IPS DF 4.7 (cell line): ENCODE measurements at regions not wholly inside any gene's neighbourhood (a gene's known extent, or its start where the extent isn't known, plus 50 kb on each side); places are given as distances from the start of the nearest gene placed in this dataset.
"Not testable (repeated sequence)": the region's sequence is repeated elsewhere in the genome, so short reads cannot be mapped to it uniquely, and the experiment has no call there.

ENCODE experiments used
- DNase-seq: peaks from one replicate; pipeline ENCODE4 v3.0.0-alpha.2; 2013; ENCODE audit warnings: low spot score; ENCODE audit errors: extremely low read depth

DNA sequence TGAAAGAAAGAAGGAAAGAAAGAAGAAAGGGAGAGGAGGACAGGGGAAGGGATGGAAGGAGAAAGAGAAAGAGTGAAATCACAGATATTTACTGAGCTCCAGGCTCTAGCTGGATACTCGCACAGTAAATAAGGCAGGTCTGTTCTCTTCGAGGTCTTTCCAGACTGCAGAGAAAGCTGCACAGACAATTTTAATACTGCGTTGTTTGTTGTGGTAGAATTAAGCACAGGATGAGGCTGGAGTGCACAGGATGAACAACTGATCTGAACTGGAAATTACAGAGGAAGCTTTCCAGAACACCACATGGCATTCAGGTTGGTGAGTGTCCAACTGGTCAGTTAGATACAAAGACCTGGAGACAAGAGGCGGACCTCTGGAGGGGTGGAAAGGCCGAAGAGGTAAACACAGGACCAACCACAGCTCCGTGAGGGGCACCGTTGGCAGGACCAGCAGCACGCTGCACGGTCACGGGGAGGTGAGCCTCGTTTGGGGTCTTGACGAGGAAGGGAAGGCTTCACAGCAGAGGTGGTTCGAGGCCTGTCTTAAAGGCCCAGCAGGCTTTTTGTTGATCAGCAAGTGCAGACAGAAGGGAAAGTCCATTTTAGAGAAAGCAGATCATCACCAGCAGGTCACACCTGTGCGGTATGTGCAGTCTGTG is 121.7 kb downstream of the ATP6V0E2 start:
- DNase-seq: not testable (repeated sequence)

DNA sequence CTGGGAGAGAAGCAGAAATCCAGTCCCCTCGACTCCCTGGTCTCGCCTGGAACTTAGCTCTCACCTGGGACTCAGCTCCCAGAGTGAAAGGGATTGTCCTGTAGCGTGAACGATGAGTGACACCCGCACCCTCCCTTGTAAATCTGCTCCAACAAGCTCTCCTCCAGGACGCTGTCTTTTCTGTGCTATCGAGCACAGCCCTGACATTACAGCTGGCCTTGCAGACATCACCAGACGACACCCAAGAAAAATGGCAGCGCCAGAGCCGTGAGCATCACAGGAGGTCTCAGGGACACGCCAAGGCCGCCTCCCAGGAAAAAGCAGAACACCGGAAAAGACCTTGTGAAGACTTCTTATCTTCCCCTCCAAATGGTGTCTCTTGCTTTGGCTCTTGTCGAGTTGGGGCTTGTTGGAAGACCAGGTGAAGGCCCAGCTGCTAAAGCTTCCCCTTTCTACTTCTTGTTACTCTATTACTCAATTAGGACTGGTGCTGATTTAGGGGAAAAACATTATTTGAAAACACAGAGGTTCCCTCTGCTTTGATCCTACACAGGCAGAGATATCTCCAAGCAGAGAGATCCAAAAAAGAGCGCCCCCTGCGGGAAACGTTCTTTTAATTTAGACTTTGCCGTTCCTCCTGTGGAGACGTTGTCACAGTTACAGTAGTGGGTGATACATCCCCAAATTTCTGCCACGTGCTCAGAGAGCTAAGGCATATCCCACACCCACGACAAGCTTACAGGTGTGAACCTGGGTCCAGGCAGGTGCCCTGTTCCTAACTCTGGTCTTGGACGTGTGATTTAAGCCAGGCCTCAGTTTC is 127.2 kb downstream of the ATP6V0E2 start:
- DNase-seq: not testable (repeated sequence)

DNA sequence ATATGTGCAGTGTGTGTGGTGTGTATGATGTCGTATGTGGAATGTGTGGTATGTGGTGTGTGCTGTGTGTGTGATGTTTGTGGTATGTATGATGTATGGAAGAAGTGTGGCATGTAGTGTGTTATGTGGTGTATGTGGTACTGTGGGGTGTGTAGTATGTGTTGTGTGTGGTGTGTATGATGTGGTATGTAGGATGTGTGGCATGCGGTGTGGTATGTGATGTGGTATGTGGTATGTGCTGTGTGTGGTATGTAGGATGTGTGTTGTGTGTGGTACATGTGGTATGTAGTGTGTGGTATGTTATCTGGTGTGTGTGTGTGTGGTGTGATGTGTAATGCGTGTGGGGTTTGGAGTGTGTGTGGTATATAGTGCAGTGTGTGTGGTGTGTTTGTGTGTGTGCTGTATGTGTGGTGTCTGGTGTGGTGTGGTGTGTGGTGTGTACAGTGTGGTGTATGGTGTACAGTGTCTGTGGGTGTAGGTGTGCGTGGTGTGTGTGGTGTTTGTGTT is 129.6 kb downstream of the ATP6V0E2 start:
- DNase-seq: no peak

DNA sequence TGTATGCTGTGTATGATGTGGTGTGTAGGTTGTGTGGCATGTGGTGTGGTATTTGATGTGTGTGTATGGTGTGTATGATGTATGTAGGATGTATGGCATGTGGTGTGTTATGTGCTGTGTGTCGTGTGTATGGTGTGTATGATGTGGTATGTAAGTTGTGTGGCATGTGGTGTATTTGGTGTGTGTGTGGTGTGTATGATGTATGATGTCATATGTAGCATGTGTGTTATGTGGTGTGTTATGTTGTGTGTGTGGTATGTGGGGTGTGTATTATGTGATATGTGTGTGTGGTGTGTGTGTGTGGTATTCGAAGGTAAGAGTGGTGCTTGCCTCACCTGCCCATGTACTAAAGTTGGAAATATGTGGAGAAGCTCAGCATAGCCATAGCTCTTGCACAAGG is 130.2 kb downstream of the ATP6V0E2 start:
- not testable (repeated sequence) for DNase-seq

DNA sequence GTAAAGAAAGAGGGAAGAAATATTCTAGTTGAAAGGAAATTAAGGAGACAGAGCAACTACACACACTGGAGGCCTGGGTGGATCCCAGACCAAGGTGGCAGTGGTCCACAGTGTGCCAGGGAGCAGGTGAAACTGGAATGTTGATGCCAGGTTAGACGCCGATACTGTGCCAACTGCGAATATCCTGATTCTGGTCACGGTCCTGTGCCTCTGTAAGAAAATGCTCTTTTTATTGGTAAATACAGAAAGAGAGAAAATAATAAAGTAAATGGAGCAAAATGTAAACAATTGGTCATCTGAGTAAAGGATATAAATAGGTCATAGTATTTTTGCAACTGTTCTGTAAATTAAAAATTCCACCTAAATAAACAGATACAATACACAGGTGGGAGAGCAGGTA is 131.1 kb downstream of the ATP6V0E2 start:
- DNase-seq: not testable (repeated sequence)

DNA sequence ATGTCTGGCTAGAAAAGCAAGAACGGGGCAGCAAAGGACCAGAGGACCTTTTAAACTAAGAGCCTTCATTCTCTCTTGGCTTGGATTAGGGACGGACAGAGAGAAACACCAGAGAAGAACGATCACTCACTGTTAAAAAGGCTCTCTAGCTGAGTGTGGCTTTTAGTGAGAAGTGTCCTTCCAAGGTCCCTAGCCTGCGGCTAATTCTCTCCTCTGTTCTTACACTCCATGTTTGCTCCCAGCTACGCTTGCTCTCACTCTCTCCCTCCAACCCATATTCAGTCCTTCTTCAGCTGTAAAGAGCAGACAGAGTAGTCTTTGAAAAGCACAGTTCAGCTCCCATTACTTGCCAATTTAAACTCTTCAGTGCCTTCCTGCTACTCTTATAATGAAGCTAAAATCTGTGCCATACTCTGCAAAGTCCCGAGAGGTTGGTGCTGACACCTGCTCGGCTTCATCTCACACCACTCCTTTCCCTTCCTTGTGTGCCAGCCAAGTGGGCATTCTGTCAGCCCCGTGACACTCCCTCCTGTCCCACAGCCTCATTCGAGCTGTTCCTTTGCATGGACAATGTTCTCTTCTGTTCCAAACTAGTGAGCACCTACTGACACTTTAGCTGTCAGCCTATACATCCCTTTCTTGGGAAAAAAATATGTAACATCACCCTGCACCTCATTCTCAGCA is 136.0 kb downstream of the ATP6V0E2 start:
- DNase-seq: not testable (repeated sequence)

DNA sequence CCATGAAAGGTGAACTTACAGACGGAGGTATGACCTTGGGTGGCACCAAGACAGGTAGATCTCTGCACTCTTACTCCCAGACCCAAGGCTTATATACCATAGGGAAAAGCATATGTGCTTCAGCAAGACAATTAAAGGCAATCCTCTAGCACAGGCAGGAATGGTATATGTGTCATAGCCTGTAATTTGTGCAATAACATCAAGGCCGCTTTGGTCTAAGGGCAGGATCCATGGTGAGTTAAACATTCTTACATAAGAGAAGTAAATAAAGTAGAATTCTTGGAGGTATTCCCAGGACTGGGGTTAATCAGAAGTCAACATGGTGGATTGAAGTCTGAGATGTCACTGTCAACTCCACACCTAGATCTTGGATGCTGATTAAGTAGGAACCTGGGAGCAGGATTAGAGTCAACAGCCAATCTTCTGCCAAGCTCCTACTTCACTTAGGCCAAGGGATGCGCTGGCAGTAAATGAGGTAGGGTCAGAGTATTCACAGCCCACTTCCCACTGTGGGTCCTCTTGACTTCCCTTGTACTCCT is 143.0 kb downstream of the ATP6V0E2 start:
- not testable (repeated sequence) for DNase-seq

DNA sequence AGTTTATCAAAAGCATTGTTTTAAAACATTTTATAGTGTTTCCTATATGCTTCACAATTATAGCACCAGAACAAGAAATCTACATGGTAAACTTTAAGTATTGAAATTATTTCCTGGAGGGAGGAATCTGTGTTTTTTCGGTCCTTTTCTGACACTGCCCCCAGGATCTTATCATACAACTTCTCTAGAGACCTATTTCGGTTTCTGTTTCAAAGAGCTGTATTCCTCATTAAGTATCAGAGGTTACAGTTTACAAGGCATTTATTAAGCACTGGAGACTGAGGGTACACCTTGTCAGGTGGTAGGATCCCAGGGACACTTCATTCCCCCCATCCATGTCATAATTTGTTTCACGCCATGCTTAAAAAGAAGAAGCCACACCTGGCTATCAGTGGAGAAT is 146.4 kb downstream of the ATP6V0E2 start:
- not testable (repeated sequence) for DNase-seq

DNA sequence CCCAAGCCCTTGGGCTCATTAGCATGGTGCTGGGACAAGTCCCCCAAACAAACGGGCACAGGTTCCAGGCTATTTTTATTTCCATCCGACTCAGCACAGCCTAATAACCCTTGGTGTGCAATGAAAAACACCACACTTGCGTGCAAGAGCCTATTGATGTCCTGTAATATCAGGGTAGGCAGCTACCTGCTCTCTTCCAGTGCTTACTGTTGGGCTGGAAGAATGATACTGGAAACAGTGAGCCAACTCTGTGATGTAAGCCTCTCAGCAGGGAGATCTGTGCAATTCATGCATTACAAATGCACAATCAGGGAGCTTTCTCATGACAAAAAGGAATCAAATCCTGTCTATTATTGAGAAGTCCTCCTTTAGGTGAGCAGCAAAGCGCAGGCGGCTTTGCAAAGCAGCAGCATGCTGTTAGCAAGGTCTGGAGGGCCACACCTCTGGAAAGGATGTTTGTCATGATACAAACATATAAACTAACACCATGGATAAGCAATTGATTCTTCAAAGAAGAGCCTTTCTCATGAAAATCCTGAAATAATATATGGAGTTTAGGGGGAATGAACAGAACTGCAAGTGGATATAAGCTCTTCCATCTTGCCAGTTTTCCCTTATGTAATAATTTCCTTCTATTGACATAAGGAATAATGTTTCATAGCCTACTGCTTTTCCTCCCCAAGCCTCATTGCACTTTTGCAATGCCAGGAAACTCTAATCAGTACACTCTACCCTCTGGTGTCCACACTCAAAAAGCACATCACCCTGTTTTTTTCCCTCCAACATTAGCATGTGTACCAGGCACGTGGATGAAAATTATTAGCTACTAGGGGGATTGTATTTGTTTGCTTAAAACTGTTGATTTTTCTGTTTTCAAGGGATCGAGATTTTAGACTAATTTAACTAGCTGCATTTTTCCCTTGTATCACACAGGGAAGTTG is 151.1 kb downstream of the ATP6V0E2 start:
- DNase-seq: not testable (repeated sequence)

DNA sequence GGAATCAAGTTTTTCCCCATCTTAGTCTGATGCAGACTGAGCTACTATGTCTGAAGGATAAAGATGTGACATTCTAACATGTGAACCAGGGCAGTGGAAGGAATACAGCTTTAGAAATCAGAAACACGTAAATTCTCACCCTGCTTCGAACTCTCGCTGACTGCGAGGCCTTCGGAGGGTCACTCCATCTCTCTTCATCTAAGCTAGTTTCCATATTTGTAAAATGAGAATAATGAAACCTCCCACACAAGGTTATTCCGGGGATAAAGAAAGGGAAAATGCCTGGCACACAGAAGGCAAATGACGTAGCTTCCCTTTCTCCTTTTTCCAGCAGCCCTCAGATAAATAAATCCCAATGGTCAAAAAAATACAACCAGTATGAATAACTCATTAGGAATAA is 152.0 kb downstream of the ATP6V0E2 start:
- not testable (repeated sequence) for DNase-seq

DNA sequence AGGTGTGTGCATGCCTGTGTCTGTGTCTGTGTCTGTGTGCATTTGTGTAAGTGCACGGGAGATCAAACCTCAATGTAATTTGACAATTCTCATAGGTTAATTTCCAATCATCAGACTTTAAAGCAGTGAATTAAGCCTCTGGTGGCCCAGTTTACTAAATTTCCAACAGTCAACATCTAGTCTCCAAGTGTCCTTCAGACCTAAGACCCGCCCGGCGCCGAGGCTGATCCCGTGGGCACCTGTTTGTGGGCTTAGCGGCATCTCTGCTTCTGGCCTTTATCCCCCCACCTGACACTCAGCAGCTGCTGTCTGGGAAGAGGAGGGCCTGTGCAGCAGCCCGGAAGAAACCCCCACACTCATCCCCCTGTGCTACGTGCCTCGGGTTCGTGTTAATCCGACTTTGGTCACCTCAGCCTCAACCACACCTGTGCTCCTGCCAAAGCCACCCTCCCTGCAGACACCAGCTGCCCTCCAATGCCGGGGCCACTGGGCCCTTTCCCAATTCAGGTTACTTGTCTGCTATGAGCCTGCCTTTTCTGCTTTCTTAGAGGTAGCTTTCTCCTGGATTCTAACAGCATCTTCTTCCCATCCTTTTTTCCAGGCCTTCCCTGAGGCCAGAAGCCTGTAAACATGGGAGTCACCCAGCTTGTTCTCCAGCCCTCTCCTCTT is 154.7 kb downstream of the ATP6V0E2 start:
- DNase-seq: not testable (repeated sequence)

DNA sequence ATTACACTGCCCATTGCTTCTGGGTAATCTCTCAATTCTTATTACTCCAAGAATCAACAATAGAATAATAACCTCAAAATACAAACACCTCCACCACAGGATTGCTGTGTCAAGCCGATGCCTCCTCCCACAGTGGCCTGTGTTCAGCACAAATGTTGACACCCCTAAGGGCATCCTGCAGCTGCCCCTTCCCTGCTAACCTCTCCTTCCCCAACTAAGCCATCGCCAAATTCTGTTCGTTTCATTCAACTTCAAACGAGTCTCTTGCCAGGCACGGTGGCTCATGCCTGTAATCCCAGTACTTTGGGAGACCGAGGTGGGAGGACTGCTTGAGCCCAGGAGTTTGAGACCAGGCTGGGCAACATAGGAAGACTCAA is 155.2 kb downstream of the ATP6V0E2 start:
- DNase-seq: not testable (repeated sequence)

DNA sequence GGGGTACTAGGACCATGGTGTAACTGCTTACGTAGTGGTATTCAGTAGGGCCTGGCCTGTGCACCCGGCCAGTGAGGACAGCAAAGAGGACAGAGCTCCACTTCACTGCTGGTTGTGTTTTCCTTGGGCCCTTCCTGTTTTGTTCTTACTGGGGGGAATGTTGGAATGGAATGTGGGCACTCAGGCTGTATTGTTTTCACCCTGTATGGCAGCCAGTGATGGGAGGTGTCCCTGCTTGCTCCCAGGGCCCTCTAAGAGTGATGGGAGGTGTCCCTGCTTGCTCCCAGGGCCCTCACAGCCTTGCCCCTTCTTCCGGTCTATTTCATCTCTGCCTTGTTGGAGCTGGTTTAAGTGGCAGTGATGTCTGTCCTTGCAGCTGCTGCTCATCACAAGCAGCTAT is 158.0 kb downstream of the ATP6V0E2 start:
- not testable (repeated sequence) for DNase-seq

DNA sequence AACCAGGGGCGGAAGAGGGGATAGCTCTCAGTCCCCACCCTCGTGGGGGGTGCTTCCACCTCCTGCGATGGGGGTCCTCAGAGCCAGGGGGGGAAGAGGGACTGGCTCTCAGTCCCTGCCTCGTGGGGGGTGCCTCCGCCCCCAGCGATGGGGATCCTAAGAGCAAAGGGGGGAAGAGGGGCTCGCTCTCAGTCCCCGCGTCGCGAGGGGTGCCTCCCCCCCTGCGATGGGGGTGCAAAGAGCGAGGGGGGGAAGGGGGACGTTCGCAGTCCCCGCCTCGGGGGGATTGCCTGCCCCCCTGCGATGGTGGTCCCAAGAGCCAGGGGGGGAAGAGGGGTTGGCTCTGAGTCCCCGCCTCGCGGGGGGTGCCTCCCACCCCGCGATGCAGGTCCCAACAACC is 159.9 kb downstream of the ATP6V0E2 start:
- not testable (repeated sequence) for DNase-seq

DNA sequence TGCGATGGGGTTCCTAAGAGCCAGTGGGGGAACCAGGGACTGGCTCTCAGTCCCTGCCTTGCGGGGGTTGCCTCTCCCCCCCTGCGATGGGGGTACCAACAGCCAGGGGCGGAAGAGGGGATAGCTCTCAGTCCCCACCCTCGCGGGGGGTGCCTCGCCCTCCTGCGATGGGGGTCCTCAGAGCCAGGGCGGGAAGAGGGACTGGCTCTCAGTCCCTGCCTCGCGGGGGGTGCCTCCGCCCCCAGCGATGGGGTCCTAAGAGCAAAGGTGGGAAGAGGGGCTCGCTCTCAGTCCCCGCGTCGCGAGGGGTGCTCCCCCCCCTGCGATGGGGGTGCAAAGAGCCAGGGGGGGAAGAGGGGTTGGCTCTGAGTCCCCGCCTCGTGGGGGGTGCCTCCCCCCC is 162.0 kb downstream of the ATP6V0E2 start:
- not testable (repeated sequence) for DNase-seq

DNA sequence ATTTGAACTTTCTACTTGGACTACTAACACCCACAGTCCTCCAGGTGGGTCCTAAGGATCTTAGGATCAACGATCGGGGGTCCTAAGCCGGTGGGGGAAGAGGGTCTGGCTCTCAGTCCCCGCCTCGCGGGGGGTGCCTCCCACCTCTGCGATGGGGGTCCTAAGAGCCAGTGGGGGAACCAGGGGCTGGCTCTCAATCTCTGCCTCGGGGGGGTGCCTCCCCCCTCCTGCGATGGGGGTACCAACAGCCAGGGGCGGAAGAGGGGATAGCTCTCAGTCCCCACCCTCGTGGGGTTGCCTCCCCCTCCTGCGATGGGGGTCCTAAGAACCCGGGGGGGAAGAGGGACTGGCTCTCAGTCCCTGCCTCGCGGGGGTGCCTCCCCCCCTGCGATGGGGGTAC is 165.3 kb downstream of the ATP6V0E2 start:
- DNase-seq: not testable (repeated sequence)

DNA sequence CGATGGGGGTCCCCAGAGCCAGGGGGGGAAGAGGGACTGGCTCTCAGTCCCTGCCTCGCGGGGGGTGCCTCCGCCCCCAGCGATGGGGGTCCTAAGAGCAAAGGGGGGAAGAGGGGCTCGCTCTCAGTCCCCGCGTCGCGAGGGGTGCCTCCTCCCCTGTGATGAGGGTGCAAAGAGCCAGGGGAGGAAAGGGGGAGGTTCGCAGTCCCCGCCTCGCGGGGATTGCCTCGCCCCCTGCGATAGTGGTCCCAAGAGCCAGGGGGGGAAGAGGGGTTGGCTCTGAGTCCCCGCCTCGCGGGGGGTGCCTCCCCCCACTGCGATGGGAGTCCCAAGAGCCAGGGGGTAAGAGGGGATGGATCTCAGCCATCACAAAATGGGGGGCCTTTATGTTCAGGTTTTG is 168.5 kb downstream of the ATP6V0E2 start:
- not testable (repeated sequence) for DNase-seq

DNA sequence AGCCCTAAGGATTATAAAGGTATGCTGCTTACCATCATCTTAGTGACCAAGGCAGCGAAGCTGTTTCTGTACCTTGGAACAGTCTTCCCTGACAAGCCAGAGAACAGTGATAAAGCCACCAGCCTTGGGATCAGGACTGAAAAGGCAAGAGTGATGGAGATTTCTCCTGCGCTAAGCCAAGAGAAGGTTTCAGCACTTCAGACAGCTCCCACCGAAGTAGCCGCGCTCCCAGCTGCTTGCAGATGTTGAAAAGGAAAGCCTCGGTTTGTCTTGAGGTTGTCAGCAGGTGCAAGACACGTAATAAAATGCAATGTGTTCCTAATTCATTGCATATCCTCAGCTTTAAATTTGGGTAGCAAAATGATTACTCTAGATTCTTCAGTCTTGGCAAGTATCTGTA is 171.0 kb downstream of the ATP6V0E2 start:
- DNase-seq: not testable (repeated sequence)

DNA sequence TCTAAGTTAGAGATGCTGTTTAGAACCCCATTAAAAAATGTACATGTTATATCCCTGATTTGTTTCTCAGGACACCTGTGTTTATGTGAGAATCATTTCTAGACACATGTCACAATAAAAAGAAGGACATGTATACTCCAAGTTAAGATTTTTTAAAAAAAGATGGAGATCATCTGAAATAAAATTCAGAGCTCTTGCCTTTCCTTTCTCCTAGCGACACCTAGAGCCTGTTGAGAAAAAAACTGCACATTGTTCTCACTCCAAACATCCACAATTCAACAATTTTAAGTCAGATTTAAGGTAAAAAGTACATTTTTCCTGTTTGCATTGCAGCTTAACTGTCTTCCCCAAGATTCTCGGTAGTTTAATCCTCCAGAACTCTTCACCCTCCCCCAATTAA is 171.8 kb downstream of the ATP6V0E2 start:
- DNase-seq: not testable (repeated sequence)
